Stimulated activated naive B cell treated with anti-CD40 and anti-IgM and Interleukin-4, amounts not matched to agents 10 μg/mL and 1 μg/mL and 100 μg/mL, for 72 hours (primary cell): ENCODE measurements at regions not wholly inside any gene's neighbourhood (a gene's known extent, or its start where the extent isn't known, plus 50 kb on each side); places are given as distances from the start of the nearest gene placed in this dataset.

ENCODE experiments used
- ATAC-seq, 2 donors: fragments of 150-1000 bp; cut with Tn5 transposase; replicated peaks; 2 replicates each; pipeline ENCODE4 v1.10.0; 2021; ENCODE audit warnings: moderate library complexity in 1 of 2
- DNase-seq: peaks from one replicate; pipeline ENCODE4 v3.0.0; 2021
- H3K27ac Mint-ChIP-seq: one replicate; pipeline ENCODE4 v1.8.0; 2022; ENCODE audit warnings: mild to moderate bottlenecking, mixed read lengths
- H3K27me3 Mint-ChIP-seq, 2 donors: one replicate each; pipeline ENCODE4 v1.8.0; 2022; ENCODE audit warnings: mixed read lengths in 2 of 2
- H3K36me3 Mint-ChIP-seq, 2 donors: one replicate each; pipeline ENCODE4 v1.8.0; 2022; ENCODE audit warnings: mixed read lengths in 2 of 2, mild to moderate bottlenecking in 1 of 2
- H3K4me1 Mint-ChIP-seq, 2 donors: one replicate each; pipeline ENCODE4 v1.8.0; 2022; ENCODE audit warnings: mixed read lengths in 2 of 2, mild to moderate bottlenecking in 1 of 2
- H3K4me3 Mint-ChIP-seq, 2 donors: one replicate each; pipeline ENCODE4 v1.8.0; 2022; ENCODE audit warnings: mild to moderate bottlenecking in 2 of 2, mixed read lengths in 2 of 2, moderate library complexity in 1 of 2
- H3K9me3 Mint-ChIP-seq, 2 donors: one replicate each; pipeline ENCODE4 v1.8.0; 2022; ENCODE audit warnings: mixed read lengths in 2 of 2, mild to moderate bottlenecking in 1 of 2

- Mint-ChIP-seq H3K27me3 (no peaks in the 10 kb centered on the region), H3K27ac (no peak overlapping the region), H3K36me3 (no peaks in the 10 kb centered on the region), H3K4me1 (no peaks in the 10 kb centered on the region), H3K4me3 (no peak overlapping the region), H3K9me3 (peaks cover 0 to 6% of the 10 kb centered on the region in 2 donors)
- ATAC-seq (no peak), DNase-seq (no peak)
Observed at GRCh38 chr6:104159045-104159618, 700.6 kb downstream of the HACE1 start.

GRCh38 chr6:104143757-104144156 is 716.0 kb downstream of the HACE1 start:
- Mint-ChIP-seq H3K27me3 (no peaks in the 10 kb centered on the region), H3K9me3 (peaks cover 0 to 9% of the 10 kb centered on the region in 2 donors), H3K36me3 (no peaks in the 10 kb centered on the region), H3K27ac (no peak overlapping the region), H3K4me3 (no peak overlapping the region), H3K4me1 (no peaks in the 10 kb centered on the region)
- ATAC-seq (no peak), DNase-seq (no peak)

- Mint-ChIP-seq H3K9me3 (peaks cover 0 to 6% of the 10 kb centered on the region in 2 donors), H3K27ac (no peak overlapping the region), H3K36me3 (no peaks in the 10 kb centered on the region), H3K4me3 (no peak overlapping the region), H3K27me3 (no peaks in the 10 kb centered on the region), H3K4me1 (no peaks in the 10 kb centered on the region)
- DNase-seq = no peak
- ATAC-seq = no peak
Observed at GRCh38 chr6:104134876-104135275, 724.8 kb downstream of the HACE1 start.

- Mint-ChIP-seq H3K36me3 (no peaks in the 10 kb centered on the region), H3K4me3 (no peak overlapping the region), H3K27me3 (no peaks in the 10 kb centered on the region), H3K4me1 (no peaks in the 10 kb centered on the region), H3K9me3 (peaks cover 0 to 3% of the 10 kb centered on the region in 2 donors), H3K27ac (no peak overlapping the region)
- ATAC-seq (no peak), DNase-seq (no peak)
Observed at GRCh38 chr6:104130343-104130742, 729.4 kb downstream of the HACE1 start.

GRCh38 chr6:104126315-104127005 is 733.3 kb downstream of the HACE1 start:
- H3K9me3 Mint-ChIP-seq = peaks cover 0 to 3% of the 10 kb centered on the region in 2 donors

GRCh38 chr6:104123227-104123626 is 736.5 kb downstream of the HACE1 start:
- H3K9me3 Mint-ChIP-seq = peaks cover 0 to 3% of the 10 kb centered on the region in 2 donors
- ATAC-seq (no peak), DNase-seq (no peak)
- no peaks in the 10 kb centered on the region for H3K4me1 Mint-ChIP-seq
- H3K36me3 Mint-ChIP-seq = no peaks in the 10 kb centered on the region
- H3K27ac Mint-ChIP-seq = no peak overlapping the region
- H3K27me3 Mint-ChIP-seq = no peaks in the 10 kb centered on the region
- no peak overlapping the region for H3K4me3 Mint-ChIP-seq

More at GRCh38 chr6:104126315-104127005, 733.3 kb downstream of the HACE1 start:
- ATAC-seq (no peak), DNase-seq (no peak)
- Mint-ChIP-seq H3K27me3 (no peaks in the 10 kb centered on the region), H3K4me1 (no peaks in the 10 kb centered on the region), H3K36me3 (no peaks in the 10 kb centered on the region), H3K4me3 (no peak overlapping the region), H3K27ac (no peak overlapping the region)

GRCh38 chr6:104118274-104118673 is 741.4 kb downstream of the HACE1 start:
- Mint-ChIP-seq H3K4me1 (no peaks in the 10 kb centered on the region), H3K36me3 (no peaks in the 10 kb centered on the region), H3K9me3 (no peaks in the 10 kb centered on the region), H3K27ac (no peak overlapping the region), H3K4me3 (no peak overlapping the region), H3K27me3 (no peaks in the 10 kb centered on the region)
- DNase-seq = no peak
- ATAC-seq = no peak

GRCh38 chr6:104109806-104110205 is 749.9 kb downstream of the HACE1 start:
- DNase-seq = no peak
- Mint-ChIP-seq H3K4me1 (no peaks in the 10 kb centered on the region), H3K36me3 (no peaks in the 10 kb centered on the region), H3K27me3 (no peaks in the 10 kb centered on the region), H3K9me3 (peaks cover 0 to 3% of the 10 kb centered on the region in 2 donors), H3K4me3 (no peak overlapping the region), H3K27ac (no peak overlapping the region)
- no peak for ATAC-seq

- Mint-ChIP-seq H3K9me3 (peaks cover 0 to 3% of the 10 kb centered on the region in 2 donors), H3K36me3 (no peaks in the 10 kb centered on the region), H3K4me3 (no peak overlapping the region), H3K4me1 (no peaks in the 10 kb centered on the region), H3K27me3 (no peaks in the 10 kb centered on the region), H3K27ac (no peak overlapping the region)
- no peak for ATAC-seq
- DNase-seq = no peak
Observed at GRCh38 chr6:104108634-104109033, 751.1 kb downstream of the HACE1 start.

- no peak overlapping the region for H3K27ac Mint-ChIP-seq
- H3K4me3 Mint-ChIP-seq = no peak overlapping the region
- H3K9me3 Mint-ChIP-seq = peaks cover 0 to 5% of the 10 kb centered on the region in 2 donors
- H3K4me1 Mint-ChIP-seq = no peaks in the 10 kb centered on the region
- DNase-seq (no peak), ATAC-seq (no peak)
- no peaks in the 10 kb centered on the region for H3K27me3 Mint-ChIP-seq
- no peaks in the 10 kb centered on the region for H3K36me3 Mint-ChIP-seq
Observed at GRCh38 chr6:104095661-104096416, 763.9 kb downstream of the HACE1 start.

- Mint-ChIP-seq H3K9me3 (peaks cover 7 to 10% of the 10 kb centered on the region in 2 donors), H3K36me3 (no peaks in the 10 kb centered on the region), H3K27ac (no peak overlapping the region), H3K4me1 (no peaks in the 10 kb centered on the region), H3K27me3 (no peaks in the 10 kb centered on the region), H3K4me3 (no peak overlapping the region)
- DNase-seq (no peak), ATAC-seq (no peak)
Observed at GRCh38 chr6:104087765-104088164, 772.0 kb downstream of the HACE1 start.

GRCh38 chr6:104068281-104068680 is 791.4 kb downstream of the HACE1 start:
- Mint-ChIP-seq H3K36me3 (no peaks in the 10 kb centered on the region), H3K4me3 (no peak overlapping the region), H3K4me1 (no peaks in the 10 kb centered on the region), H3K27me3 (no peaks in the 10 kb centered on the region), H3K9me3 (peaks cover 0 to 6% of the 10 kb centered on the region in 2 donors), H3K27ac (no peak overlapping the region)
- ATAC-seq (no peak), DNase-seq (no peak)

- H3K4me3 Mint-ChIP-seq = no peak overlapping the region
- DNase-seq (no peak), ATAC-seq (no peak)
- H3K27ac Mint-ChIP-seq = no peak overlapping the region
- H3K36me3 Mint-ChIP-seq = no peaks in the 10 kb centered on the region
- H3K27me3 Mint-ChIP-seq = no peaks in the 10 kb centered on the region
- H3K4me1 Mint-ChIP-seq = no peaks in the 10 kb centered on the region
- peaks cover 2 to 6% of the 10 kb centered on the region in 2 donors for H3K9me3 Mint-ChIP-seq
Observed at GRCh38 chr6:104064876-104065275, 794.8 kb downstream of the HACE1 start.

- Mint-ChIP-seq H3K4me1 (no peaks in the 10 kb centered on the region), H3K9me3 (peaks cover 0 to 1% of the 10 kb centered on the region in 2 donors), H3K4me3 (no peak overlapping the region), H3K27me3 (no peaks in the 10 kb centered on the region), H3K27ac (no peak overlapping the region), H3K36me3 (no peaks in the 10 kb centered on the region)
- no peak for DNase-seq
- no peak for ATAC-seq
Observed at GRCh38 chr6:104050455-104050854, 809.3 kb downstream of the HACE1 start.

GRCh38 chr6:104046426-104046825 is 813.3 kb downstream of the HACE1 start:
- Mint-ChIP-seq H3K36me3 (no peaks in the 10 kb centered on the region), H3K4me1 (no peaks in the 10 kb centered on the region), H3K27me3 (no peaks in the 10 kb centered on the region), H3K27ac (no peak overlapping the region), H3K9me3 (peaks cover 4 to 6% of the 10 kb centered on the region in 2 donors), H3K4me3 (no peak overlapping the region)
- no peak for DNase-seq
- ATAC-seq = no peak
